ENCODE measurements at regions not wholly inside any gene's neighbourhood (a gene's known extent, or its start where the extent isn't known, plus 50 kb on each side); places are given as distances from the start of the nearest gene placed in this dataset.

DNA sequence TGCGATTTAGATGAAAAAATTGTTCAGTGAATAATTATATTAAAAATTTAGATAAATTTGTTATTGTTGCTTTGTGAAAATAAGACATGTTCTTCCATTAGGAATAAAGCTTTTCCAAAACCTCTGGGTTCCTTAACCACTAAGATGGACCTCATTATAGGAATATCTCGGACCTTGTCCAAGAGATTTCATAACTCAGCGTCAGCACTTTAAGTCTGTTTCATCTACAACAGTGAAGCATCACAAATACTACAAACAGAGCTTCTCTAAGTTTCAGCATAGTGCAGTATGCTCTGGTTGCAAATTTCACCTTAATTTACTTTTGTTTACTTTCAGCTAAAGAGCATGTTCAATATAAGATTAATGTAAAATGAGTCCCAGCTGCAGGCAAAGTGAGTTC is 150.3 kb downstream of the UBE2E3 start:
- DNase-seq (no peak), ATAC-seq (no peak)
- Histone ChIP-seq H3K4me3 (no peak overlapping the region), H3K4me1 (no peaks in the 10 kb centered on the region), H3K27ac (no peak overlapping the region), H3K27me3 (no peaks in the 10 kb centered on the region), H3K9me3 (peaks cover 0 to 16% (median 0%) of the 10 kb centered on the region in 12 donors), H3K36me3 (no peaks in the 10 kb centered on the region)
- TF ChIP-seq POLR2A (IDR thresholded peaks at IDR 0.05) (no peak), CTCF (IDR thresholded peaks at IDR 0.05) (no peak)
- WGBS, 4 donors, result 76 to 89% (median 80%) methylated on average over 3 of the region's 3 CpGs
- intact Hi-C loops (cut with DNase I), result no loop called here

GRCh38 chr2:181131584-181131983 is 151.2 kb downstream of the UBE2E3 start:
- no peak for DNase-seq
- intact Hi-C loops (cut with DNase I), result no loop called here
- peaks cover 0 to 16% (median 0%) of the 10 kb centered on the region in 12 donors for H3K9me3 ChIP-seq
- peak overlapping the region in 1 of 12 donors; percentile 51 for H3K27ac ChIP-seq
- no peaks in the 10 kb centered on the region for H3K27me3 ChIP-seq
- H3K4me3 ChIP-seq, result no peak overlapping the region
- TF ChIP-seq CTCF (IDR thresholded peaks at IDR 0.05) (no peak), POLR2A (IDR thresholded peaks at IDR 0.05) (no peak)
- H3K36me3 ChIP-seq, result no peaks in the 10 kb centered on the region
- no peak for ATAC-seq
- WGBS, 4 donors, result 55 to 76% (median 62%) methylated on average over 2 of the region's 2 CpGs
- H3K4me1 ChIP-seq, result no peaks in the 10 kb centered on the region

- TF ChIP-seq CTCF (IDR thresholded peaks at IDR 0.05) (no peak), POLR2A (IDR thresholded peaks at IDR 0.05) (no peak)
- Histone ChIP-seq H3K4me1 (peaks cover 0 to 16% (median 0%) of the 10 kb centered on the region in 12 donors), H3K36me3 (no peaks in the 10 kb centered on the region), H3K27me3 (no peaks in the 10 kb centered on the region), H3K4me3 (no peak overlapping the region), H3K27ac (no peak overlapping the region), H3K9me3 (peaks cover 0 to 11% (median 0%) of the 10 kb centered on the region in 12 donors)
- WGBS, 4 donors, result 49 to 61% (median 53%) methylated on average over 3 of the region's 3 CpGs
- no peak for ATAC-seq
- DNase-seq, result no peak
- intact Hi-C loops (cut with DNase I), result no loop called here
Observed at GRCh38 chr2:181138816-181139215, 158.4 kb downstream of the UBE2E3 start.

GRCh38 chr2:181139831-181140230 is 159.4 kb downstream of the UBE2E3 start:
- DNase-seq (no peak), ATAC-seq (no peak)
- no peak overlapping the region for H3K27ac ChIP-seq
- peaks cover 0 to 20% (median 0%) of the 10 kb centered on the region in 12 donors for H3K4me1 ChIP-seq
- H3K36me3 ChIP-seq, result no peaks in the 10 kb centered on the region
- no peak for TF ChIP-seq POLR2A (IDR thresholded peaks at IDR 0.05)
- no peak for TF ChIP-seq CTCF (IDR thresholded peaks at IDR 0.05)
- intact Hi-C loops (cut with DNase I), result no loop called here
- no peak overlapping the region for H3K4me3 ChIP-seq
- H3K27me3 ChIP-seq, result no peaks in the 10 kb centered on the region
- H3K9me3 ChIP-seq, result peaks cover 0 to 7% (median 0%) of the 10 kb centered on the region in 12 donors
- 67 to 71% (median 71%) methylated on average over 2 of the region's 2 CpGs for WGBS, 4 donors

All from heart left ventricle (tissue), 16 donors.